HG03354 (cell line): ENCODE measurements at regions not wholly inside any gene's neighbourhood (a gene's known extent, or its start where the extent isn't known, plus 50 kb on each side); places are given as distances from the start of the nearest gene placed in this dataset.

Experiments
- ATAC-seq: cut with Tn5 transposase; IDR thresholded peaks from one replicate; pipeline ENCODE4 v1.9.1; 2021; ENCODE audit warnings: mild to moderate bottlenecking; ENCODE audit not compliant: unreplicated experiment, poor library complexity, severe bottlenecking

- no peak for ATAC-seq
Measured at GRCh38 chr3:72109327-72110259, 324.6 kb upstream of the PROK2 start.

- ATAC-seq, result no peak
Measured at GRCh38 chr3:72105306-72105705, 320.4 kb upstream of the PROK2 start.

- ATAC-seq, result peak; percentile 64
Measured at GRCh38 chr3:72102112-72102616, 317.2 kb upstream of the PROK2 start.

DNA sequence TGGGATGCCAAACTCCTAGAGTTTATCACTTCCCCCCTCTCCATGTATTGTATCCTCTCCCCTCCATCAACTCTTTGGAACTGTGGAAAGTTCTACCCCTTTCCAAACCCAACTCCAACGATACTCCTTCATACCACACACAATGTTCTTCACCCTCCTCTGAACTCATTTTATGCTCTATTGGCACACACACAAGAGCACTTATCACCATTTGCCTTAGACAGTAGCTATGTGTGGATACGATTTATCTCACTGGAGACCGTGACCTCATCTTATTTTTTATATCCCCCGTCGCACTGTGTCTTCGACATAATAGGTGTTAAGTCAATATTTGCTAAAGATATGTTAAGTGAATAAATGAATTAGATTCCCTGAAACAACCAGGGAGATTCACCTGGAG, 316.5 kb upstream of the PROK2 start:
- ATAC-seq, result no peak

DNA sequence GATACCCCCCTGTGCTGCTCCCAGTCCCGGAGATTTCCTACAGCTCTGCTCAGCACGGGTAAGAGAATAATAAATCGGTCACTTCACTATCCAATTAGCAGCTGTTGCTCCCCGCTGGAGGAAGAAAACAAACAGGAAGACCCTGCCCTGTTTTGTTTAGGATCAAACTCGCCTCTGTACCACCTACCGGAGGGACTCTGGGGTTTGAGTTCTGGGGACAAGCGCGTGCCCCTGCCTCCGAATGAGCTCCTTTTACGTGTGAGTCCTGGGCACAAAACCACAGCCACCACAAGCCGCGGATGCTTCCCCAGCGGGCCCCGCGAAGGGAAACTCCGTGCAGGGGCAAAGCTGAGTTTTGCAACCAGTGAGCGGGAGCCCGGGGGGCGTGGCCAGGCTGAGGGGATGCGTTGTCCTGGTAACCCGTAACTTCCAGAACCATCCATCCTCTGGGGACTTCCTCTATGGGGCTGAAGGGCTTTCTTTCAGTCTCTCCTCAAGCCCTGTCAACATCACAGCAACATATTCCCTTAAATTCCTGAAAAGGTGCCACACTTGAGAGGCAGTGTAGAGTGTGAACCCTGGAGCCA, 315.7 kb upstream of the PROK2 start:
- peak; percentile 65 for ATAC-seq

- ATAC-seq, result peak; percentile 3
Measured at GRCh38 chr3:72100080-72100511, 315.1 kb upstream of the PROK2 start.

DNA sequence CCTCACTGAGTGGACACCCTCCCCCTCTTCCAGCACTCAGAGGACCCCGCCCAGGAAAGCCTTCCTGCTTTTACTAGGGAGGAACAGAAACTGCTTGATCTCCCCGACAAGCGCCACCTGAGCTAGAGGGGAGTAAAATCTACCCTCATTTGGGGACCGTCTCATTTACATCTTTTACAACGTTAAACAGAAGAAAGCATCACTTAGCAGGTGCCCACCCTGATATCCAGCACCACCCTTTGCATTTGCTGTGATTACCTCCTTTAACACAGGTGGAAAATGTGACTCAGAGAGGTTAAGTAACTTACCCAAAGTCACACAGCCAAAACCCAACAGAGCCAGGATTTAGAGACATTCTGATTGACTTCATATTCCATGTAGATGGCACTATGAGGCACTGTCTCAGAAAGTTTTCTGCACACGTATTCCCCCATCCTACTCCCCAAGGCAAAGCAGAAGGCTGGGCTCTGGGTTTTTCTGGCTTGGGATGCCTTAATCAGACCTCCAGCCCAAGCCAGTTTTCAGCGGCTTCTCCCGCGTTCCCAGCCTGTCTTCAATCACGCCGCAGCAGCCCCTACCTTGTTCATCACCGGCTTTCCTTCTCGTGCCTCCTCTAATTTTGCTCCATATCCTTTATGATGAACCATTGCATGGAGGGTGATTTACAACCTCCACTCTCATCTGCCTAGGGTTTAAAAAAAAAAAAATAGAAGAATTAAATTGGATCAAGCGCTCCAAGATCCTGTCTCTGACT, 314.6 kb upstream of the PROK2 start:
- no peak for ATAC-seq

DNA sequence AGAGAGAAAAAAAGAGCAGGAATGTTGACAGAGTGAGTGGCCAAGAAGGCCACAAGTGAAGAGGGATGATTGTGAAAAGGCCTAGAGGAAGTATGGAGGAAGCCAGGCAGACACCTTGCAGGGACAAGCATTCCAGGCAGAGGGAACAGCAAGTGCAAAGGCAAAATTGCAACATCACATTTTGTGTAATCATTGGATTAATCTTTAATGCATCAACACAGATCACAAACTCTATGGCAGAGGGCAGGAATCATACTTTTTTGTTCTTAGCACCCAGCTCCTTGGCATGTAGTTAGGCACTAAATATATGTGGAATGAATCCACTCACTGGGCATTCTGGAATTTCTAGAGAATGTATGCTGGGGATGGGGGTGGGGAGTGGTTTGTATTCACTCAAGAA, 312.1 kb upstream of the PROK2 start:
- no peak for ATAC-seq

GRCh38 chr3:72095521-72095920, 310.6 kb upstream of the PROK2 start:
- no peak for ATAC-seq

GRCh38 chr3:72093992-72094334, 309.0 kb upstream of the PROK2 start:
- ATAC-seq, result no peak

- peak; percentile 35 for ATAC-seq
Measured at GRCh38 chr3:72093270-72093991, 308.5 kb upstream of the PROK2 start.

GRCh38 chr3:72092778-72093177, 307.8 kb upstream of the PROK2 start:
- no peak for ATAC-seq

DNA sequence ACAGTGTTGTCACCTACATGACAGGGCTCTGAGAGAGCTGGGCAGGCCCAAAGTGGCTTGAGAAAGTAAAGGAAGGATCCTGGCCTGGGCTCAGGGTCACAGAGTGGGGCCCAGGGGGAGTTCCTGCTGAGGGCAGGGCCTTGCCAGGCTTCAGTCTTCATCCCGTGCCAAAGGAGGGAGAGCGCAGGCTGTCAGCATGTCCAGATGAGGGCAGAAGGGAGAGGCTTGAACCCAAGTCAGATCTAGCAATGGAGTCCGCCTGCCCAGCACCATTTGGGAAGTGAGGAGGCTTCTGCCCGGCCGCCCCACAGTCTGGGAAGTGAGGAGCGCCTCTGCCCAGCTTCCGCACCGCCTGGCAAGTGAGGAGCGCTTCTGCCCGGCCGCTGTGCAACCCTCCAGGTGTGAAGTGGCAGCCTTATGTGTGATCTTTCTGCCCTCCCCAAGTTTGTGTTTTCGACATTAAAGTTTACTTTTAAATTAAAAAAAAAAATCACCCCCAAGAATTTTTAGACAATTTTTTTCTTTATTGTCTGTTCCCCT, 303.6 kb upstream of the PROK2 start:
- ATAC-seq, result no peak

DNA sequence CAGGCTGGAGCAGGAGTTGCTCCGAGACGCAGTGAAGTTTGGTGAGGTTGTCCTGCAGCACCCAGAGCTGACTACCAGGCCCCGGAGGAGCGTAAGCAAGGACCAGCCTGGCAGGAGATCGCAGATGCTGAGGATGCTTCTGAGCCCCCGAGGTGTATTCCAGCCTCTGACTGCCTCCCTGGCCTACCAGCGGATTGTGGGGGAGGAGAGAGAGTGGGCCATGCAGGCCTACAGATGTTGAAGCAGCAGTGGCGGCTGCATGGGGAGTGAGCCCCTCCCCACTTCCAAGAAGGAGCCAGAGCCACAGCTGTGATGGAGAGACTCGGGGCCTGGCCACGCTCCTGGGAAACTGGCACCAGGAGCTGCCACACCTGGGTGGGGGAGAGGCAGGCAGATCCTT, 302.5 kb upstream of the PROK2 start:
- no peak for ATAC-seq

DNA sequence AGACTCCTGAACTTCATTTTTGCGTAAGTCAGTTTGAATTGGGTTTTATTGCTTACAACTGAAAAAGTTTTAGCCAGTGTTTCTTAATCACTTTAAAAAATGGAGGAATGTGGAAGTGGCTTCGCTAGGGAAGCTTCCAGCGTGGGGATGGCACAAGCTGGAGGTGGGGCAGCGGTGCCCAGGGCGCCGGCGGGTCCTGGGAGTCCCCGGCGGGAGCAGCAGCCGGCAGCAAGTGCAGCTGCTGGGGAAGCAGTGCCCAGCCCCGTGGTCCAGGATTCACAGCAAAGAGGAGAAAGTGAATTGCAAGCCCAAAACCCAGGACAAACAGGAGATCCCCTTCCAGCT, 301.8 kb upstream of the PROK2 start:
- ATAC-seq, result no peak

DNA sequence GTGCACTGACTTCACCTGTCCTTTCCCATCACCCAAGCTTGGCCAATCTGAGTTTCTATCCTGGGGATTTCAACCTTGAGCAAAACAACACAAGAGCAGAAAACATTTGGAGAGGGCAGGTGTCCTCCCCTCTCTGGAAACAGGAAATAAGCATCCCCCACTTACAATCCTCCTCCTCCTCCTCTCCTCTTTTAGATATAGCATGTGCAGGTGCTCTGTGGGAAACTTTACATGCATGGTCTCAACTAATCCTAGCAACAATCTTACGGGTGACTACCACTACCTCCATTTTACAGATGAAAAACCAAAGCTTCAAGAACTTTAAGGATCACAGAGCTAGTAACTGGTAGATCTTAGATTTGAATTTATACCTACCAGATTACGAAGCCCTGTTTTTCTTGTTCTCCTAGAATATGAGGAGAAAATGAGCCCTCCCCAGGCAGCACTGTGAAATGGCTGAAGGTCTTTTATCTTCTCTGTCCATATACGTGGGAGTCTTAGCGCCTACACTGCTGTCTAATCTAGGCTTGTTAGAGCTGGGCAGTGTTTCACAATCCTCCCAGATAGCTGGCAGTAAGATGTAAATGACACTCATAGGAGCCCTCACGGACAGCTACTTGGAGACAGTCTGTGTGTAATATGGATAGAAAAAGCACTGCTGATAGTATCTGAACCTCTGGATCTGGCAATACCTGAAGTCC, 301.2 kb upstream of the PROK2 start:
- no peak for ATAC-seq

GRCh38 chr3:72085036-72085435, 300.1 kb upstream of the PROK2 start:
- ATAC-seq, result no peak

- peak; percentile 25 for ATAC-seq
Measured at GRCh38 chr3:72082776-72083462, 298.0 kb upstream of the PROK2 start.
